ENCODE measurements at regions not wholly inside any gene's neighbourhood (a gene's known extent, or its start where the extent isn't known, plus 50 kb on each side); places are given as distances from the start of the nearest gene placed in this dataset.

DNA sequence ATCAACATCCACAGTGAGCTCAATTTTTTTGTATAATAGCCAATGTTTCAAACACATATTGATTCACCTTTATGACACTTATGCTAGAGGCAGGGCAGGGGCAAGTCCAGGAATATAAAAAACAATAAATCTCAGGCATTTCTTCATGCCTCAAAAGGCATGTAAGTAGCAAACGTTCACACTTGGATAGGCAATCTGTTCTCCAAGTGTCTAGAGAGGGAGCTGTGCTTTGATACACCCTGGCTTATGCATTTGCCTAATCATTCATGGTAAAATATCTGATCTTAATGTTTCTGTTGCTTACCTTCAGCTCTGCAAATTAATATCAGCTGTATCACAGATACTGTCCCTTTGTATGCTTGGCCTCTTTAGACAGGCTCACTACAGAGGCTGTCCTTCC, 464.5 kb upstream of the SETBP1 start:
- no peak overlapping the region for H3K27ac Mint-ChIP-seq
- no peaks in the 10 kb centered on the region for H3K36me3 Mint-ChIP-seq
- CTCF ChIA-PET: no interaction called here
- H3K4me3 Mint-ChIP-seq: no peak overlapping the region
- ATAC-seq: no peak
- TF ChIP-seq MXD4 (CRISPR knock-in tag; IDR thresholded peaks at IDR 0.05; ENCODE audit: borderline replicate concordance) (no peak), JAZF1 (CRISPR knock-in tag; IDR thresholded peaks at IDR 0.05) (no peak), MYBL2 (CRISPR knock-in tag; IDR thresholded peaks at IDR 0.05) (no peak), CREM (CRISPR knock-in tag; IDR thresholded peaks at IDR 0.05) (no peak), ETV6 (CRISPR knock-in tag; IDR thresholded peaks at IDR 0.05) (no peak), CREB1 (CRISPR knock-in tag; IDR thresholded peaks at IDR 0.05) (no peak), PRRX2 (CRISPR knock-in tag; IDR thresholded peaks at IDR 0.05) (no peak), TEAD4 (CRISPR knock-in tag; IDR thresholded peaks at IDR 0.05) (no peak), SMAD4 (CRISPR knock-in tag; IDR thresholded peaks at IDR 0.05) (no peak), CDX4 (CRISPR knock-in tag; IDR thresholded peaks at IDR 0.05; ENCODE audit: borderline replicate concordance) (no peak)
- TF ChIP-seq, protein P1, sequence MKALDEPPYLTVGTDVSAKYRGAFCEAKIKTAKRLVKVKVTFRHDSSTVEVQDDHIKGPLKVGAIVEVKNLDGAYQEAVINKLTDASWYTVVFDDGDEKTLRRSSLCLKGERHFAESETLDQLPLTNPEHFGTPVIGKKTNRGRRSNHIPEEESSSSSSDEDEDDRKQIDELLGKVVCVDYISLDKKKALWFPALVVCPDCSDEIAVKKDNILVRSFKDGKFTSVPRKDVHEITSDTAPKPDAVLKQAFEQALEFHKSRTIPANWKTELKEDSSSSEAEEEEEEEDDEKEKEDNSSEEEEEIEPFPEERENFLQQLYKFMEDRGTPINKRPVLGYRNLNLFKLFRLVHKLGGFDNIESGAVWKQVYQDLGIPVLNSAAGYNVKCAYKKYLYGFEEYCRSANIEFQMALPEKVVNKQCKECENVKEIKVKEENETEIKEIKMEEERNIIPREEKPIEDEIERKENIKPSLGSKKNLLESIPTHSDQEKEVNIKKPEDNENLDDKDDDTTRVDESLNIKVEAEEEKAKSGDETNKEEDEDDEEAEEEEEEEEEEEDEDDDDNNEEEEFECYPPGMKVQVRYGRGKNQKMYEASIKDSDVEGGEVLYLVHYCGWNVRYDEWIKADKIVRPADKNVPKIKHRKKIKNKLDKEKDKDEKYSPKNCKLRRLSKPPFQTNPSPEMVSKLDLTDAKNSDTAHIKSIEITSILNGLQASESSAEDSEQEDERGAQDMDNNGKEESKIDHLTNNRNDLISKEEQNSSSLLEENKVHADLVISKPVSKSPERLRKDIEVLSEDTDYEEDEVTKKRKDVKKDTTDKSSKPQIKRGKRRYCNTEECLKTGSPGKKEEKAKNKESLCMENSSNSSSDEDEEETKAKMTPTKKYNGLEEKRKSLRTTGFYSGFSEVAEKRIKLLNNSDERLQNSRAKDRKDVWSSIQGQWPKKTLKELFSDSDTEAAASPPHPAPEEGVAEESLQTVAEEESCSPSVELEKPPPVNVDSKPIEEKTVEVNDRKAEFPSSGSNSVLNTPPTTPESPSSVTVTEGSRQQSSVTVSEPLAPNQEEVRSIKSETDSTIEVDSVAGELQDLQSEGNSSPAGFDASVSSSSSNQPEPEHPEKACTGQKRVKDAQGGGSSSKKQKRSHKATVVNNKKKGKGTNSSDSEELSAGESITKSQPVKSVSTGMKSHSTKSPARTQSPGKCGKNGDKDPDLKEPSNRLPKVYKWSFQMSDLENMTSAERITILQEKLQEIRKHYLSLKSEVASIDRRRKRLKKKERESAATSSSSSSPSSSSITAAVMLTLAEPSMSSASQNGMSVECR (CRISPR knock-in tag; IDR thresholded peaks at IDR 0.05; ENCODE audit: borderline replicate concordance): no peak
- peaks cover 8% of the 10 kb centered on the region; the same call in 1 of the 2 replicates for H3K9me3 Mint-ChIP-seq
- H3K4me1 Mint-ChIP-seq: no peaks in the 10 kb centered on the region
- no peak for DNase-seq (ENCODE audit: low spot score)
- H3K27me3 Mint-ChIP-seq (ENCODE audit: low read depth): no peaks in the 10 kb centered on the region
- POLR2A ChIA-PET: no interaction called here

DNA sequence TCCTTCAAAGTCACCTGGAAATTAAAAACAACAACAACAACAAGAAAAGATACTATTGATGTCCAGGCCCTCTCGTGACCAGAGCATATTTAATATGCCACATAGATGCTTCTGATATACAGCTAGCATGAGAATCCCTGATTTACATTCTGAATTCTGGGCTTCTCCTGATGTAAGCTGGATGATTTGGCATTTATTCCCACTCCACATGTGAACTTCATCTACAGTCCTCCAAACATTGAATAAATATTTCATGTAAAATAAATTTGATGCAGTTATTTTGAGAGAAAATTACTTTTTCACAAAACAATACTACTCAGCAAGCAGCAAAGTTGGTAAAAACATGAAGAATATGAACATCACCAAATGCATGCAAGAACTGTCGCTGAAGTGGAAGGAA, 453.2 kb upstream of the SETBP1 start:
- ATAC-seq: no peak
- CTCF ChIA-PET: interaction anchor here (1.0 kb wide), 1 partner anchor 29 kb away, joined by 3 read pairs; no protein-coding TSS in a partner anchor

More for the DNA sequence above, 453.2 kb upstream of the SETBP1 start:
- no peaks in the 10 kb centered on the region for H3K36me3 Mint-ChIP-seq
- H3K9me3 Mint-ChIP-seq: no peaks in the 10 kb centered on the region
- POLR2A ChIA-PET: interaction anchor here (0.6 kb wide), 1 partner anchor 53 kb away, joined by 8 read pairs; no protein-coding TSS in a partner anchor
- H3K27ac Mint-ChIP-seq: no peak overlapping the region
- no peak for TF ChIP-seq KAT7 (CRISPR knock-in tag; IDR thresholded peaks at IDR 0.05; ENCODE audit: borderline replicate concordance)
- TF ChIP-seq MXD4 (CRISPR knock-in tag; IDR thresholded peaks at IDR 0.05; ENCODE audit: borderline replicate concordance): no peak
- TF ChIP-seq ZNF396 (CRISPR knock-in tag; IDR thresholded peaks at IDR 0.05; ENCODE audit: borderline replicate concordance): no peak
- TF ChIP-seq TEAD1 (CRISPR knock-in tag; IDR thresholded peaks at IDR 0.05): no peak
- TF ChIP-seq HMGA2 (CRISPR knock-in tag; IDR thresholded peaks at IDR 0.05): no peak
- TF ChIP-seq PREB (CRISPR knock-in tag; IDR thresholded peaks at IDR 0.05; ENCODE audit: borderline replicate concordance): no peak
- TF ChIP-seq ZNF263 (CRISPR knock-in tag; IDR thresholded peaks at IDR 0.05; ENCODE audit: low read depth): no peak
- TF ChIP-seq, protein P2, sequence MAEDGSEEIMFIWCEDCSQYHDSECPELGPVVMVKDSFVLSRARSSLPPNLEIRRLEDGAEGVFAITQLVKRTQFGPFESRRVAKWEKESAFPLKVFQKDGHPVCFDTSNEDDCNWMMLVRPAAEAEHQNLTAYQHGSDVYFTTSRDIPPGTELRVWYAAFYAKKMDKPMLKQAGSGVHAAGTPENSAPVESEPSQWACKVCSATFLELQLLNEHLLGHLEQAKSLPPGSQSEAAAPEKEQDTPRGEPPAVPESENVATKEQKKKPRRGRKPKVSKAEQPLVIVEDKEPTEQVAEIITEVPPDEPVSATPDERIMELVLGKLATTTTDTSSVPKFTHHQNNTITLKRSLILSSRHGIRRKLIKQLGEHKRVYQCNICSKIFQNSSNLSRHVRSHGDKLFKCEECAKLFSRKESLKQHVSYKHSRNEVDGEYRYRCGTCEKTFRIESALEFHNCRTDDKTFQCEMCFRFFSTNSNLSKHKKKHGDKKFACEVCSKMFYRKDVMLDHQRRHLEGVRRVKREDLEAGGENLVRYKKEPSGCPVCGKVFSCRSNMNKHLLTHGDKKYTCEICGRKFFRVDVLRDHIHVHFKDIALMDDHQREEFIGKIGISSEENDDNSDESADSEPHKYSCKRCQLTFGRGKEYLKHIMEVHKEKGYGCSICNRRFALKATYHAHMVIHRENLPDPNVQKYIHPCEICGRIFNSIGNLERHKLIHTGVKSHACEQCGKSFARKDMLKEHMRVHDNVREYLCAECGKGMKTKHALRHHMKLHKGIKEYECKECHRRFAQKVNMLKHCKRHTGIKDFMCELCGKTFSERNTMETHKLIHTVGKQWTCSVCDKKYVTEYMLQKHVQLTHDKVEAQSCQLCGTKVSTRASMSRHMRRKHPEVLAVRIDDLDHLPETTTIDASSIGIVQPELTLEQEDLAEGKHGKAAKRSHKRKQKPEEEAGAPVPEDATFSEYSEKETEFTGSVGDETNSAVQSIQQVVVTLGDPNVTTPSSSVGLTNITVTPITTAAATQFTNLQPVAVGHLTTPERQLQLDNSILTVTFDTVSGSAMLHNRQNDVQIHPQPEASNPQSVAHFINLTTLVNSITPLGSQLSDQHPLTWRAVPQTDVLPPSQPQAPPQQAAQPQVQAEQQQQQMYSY (CRISPR knock-in tag; IDR thresholded peaks at IDR 0.05): no peak
- TF ChIP-seq IRF2 (CRISPR knock-in tag; IDR thresholded peaks at IDR 0.05; ENCODE audit: borderline replicate concordance, low read depth): no peak
- TF ChIP-seq MLX (CRISPR knock-in tag; IDR thresholded peaks at IDR 0.05): no peak
- TF ChIP-seq, protein P3, sequence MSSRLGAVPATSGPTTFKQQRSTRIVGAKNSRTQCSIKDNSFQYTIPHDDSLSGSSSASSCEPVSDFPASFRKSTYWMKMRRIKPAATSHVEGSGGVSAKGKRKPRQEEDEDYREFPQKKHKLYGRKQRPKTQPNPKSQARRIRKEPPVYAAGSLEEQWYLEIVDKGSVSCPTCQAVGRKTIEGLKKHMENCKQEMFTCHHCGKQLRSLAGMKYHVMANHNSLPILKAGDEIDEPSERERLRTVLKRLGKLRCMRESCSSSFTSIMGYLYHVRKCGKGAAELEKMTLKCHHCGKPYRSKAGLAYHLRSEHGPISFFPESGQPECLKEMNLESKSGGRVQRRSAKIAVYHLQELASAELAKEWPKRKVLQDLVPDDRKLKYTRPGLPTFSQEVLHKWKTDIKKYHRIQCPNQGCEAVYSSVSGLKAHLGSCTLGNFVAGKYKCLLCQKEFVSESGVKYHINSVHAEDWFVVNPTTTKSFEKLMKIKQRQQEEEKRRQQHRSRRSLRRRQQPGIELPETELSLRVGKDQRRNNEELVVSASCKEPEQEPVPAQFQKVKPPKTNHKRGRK (CRISPR knock-in tag; IDR thresholded peaks at IDR 0.05; ENCODE audit: borderline replicate concordance): no peak
- TF ChIP-seq ETV6 (CRISPR knock-in tag; IDR thresholded peaks at IDR 0.05): no peak
- TF ChIP-seq ELF4 (CRISPR knock-in tag; IDR thresholded peaks at IDR 0.05; ENCODE audit: low read depth): no peak
- TF ChIP-seq ZNF671 (CRISPR knock-in tag; IDR thresholded peaks at IDR 0.05): no peak
- TF ChIP-seq, protein P4, sequence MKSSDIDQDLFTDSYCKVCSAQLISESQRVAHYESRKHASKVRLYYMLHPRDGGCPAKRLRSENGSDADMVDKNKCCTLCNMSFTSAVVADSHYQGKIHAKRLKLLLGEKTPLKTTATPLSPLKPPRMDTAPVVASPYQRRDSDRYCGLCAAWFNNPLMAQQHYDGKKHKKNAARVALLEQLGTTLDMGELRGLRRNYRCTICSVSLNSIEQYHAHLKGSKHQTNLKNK (CRISPR knock-in tag; IDR thresholded peaks at IDR 0.05): no peak
- no peak for DNase-seq (ENCODE audit: low spot score)
- no peak overlapping the region for H3K4me3 Mint-ChIP-seq
- peaks cover 2% of the 10 kb centered on the region for H3K4me1 Mint-ChIP-seq
- no peaks in the 10 kb centered on the region for H3K27me3 Mint-ChIP-seq (ENCODE audit: low read depth)
